Endothelial cell of umbilical vein (primary cell): ENCODE measurements at regions not wholly inside any gene's neighbourhood (a gene's known extent, or its start where the extent isn't known, plus 50 kb on each side); places are given as distances from the start of the nearest gene placed in this dataset.

Source experiments
- BruUV-seq: library from RNA; stranded (reverse); fragments of 400-500 nt; replicated peaks from 2 replicates; lab custom pipeline; 2021; lab: Mats Ljungman, UMichigan
- CTCF ChIA-PET: fragments of 300-600, 350-600 bp; sonication (Branson Sonifier 250); formaldehyde crosslinking; loops from one replicate; lab custom pipeline; 2021; ENCODE audit warnings: antibody characterized with exemption, inconsistent platforms; lab: Charles Lee
- POLR2A ChIA-PET: fragments of 300-600, 350-600 bp; sonication (Branson Sonifier 250); formaldehyde crosslinking; loops from one replicate; lab custom pipeline; 2021; ENCODE audit warnings: antibody characterized with exemption, inconsistent platforms; lab: Charles Lee
- DNase-seq: peaks from one replicate; pipeline ENCODE4 v3.0.0-alpha.2; 2011; ENCODE audit warnings: low read depth, low spot score
- FAIRE-seq: peaks from 2 replicates; lab custom pipeline; 2011; peaks lifted over from hg19 to GRCh38; lab: Jason Lieb, UNC
- H2AFZ ChIP-seq: 2 replicates; pipeline ENCODE4 v1.6.0; 2012; ENCODE audit warnings: low read depth, low read length, control low read depth, inconsistent platforms
- H3K27ac ChIP-seq: 2 replicates; pipeline ENCODE4 v1.5.1; 2011; ENCODE audit warnings: low read depth, mild to moderate bottlenecking, control low read depth, low read length, moderate library complexity; ENCODE audit not compliant: insufficient read depth
- H3K27me3 ChIP-seq, 2 experiments: 2 replicates each; pipeline versions ENCODE4 v1.6.0 to v1.6.1; 2011; ENCODE audit warnings: low read length in 2 of 2, mixed read lengths in 1 of 2; ENCODE audit not compliant: control insufficient read depth in 2 of 2, insufficient read depth in 2 of 2
- H3K36me3 ChIP-seq, 2 experiments: 2 replicates in 1 of 2; 3 replicates in 1 of 2; pipeline ENCODE4 v1.5.1; 2011; ENCODE audit warnings: low read length in 2 of 2, mild to moderate bottlenecking in 1 of 2, moderate library complexity in 1 of 2; ENCODE audit not compliant: control insufficient read depth in 2 of 2, insufficient read depth in 2 of 2; ENCODE audit errors: extremely low read depth in 1 of 2
- H3K4me1 ChIP-seq: 3 replicates; pipeline ENCODE4 v1.5.1; 2011; ENCODE audit warnings: mild to moderate bottlenecking, low read length; ENCODE audit not compliant: control insufficient read depth, insufficient read depth; ENCODE audit errors: extremely low read depth
- H3K4me2 ChIP-seq: 2 replicates; pipeline ENCODE4 v1.6.1; 2011; ENCODE audit warnings: low read length, control low read depth, mixed read lengths; ENCODE audit not compliant: insufficient read depth
- H3K4me3 ChIP-seq, 3 experiments: fragments of 200-600 bp in 1 of 3; sonication (generic), shearing (Covaris generic) in 1 of 3; replicated peaks in 1 of 3; 2 replicates each; pipeline ENCODE4 v1.5.1; 2011 to 2016; ENCODE audit warnings: control low read depth in 3 of 3, low read length in 3 of 3, mild to moderate bottlenecking in 2 of 3, inconsistent platforms in 1 of 3, low read depth in 1 of 3, moderate library complexity in 1 of 3; ENCODE audit not compliant: insufficient read depth in 1 of 3
- H3K79me2 ChIP-seq: 2 replicates; pipeline ENCODE4 v1.6.0; 2012; ENCODE audit warnings: low read length, inconsistent platforms; ENCODE audit not compliant: control insufficient read depth, insufficient read depth
- H3K9ac ChIP-seq: replicated peaks from 2 replicates; pipeline ENCODE3; 2011; ENCODE audit warnings: low read length, control low read depth; ENCODE audit not compliant: insufficient read depth; ENCODE audit errors: extremely low read depth
- H3K9me1 ChIP-seq: replicated peaks from 3 replicates; pipeline ENCODE4 v1.6.0; 2011; ENCODE audit warnings: mild to moderate bottlenecking, low read length; ENCODE audit not compliant: control insufficient read depth, insufficient read depth; ENCODE audit errors: extremely low read depth
- H3K9me3 ChIP-seq: replicated peaks from 2 replicates; pipeline ENCODE4 v1.5.1; 2012; ENCODE audit warnings: low read length, inconsistent platforms; ENCODE audit not compliant: control insufficient read depth, insufficient read depth
- H4K20me1 ChIP-seq: replicated peaks from 2 replicates; pipeline ENCODE3; 2011; ENCODE audit warnings: mild to moderate bottlenecking, low read length; ENCODE audit not compliant: control insufficient read depth, insufficient read depth; ENCODE audit errors: extremely low read depth
- EZH2 ChIP-seq: IDR thresholded peaks from 2 replicates; pipeline ENCODE4 v1.6.1; 2012; ENCODE audit warnings: borderline replicate concordance, low read depth, mild to moderate bottlenecking, moderate library complexity, low read length, inconsistent platforms; ENCODE audit not compliant: severe bottlenecking
- FOS ChIP-seq: IDR thresholded peaks from 2 replicates; pipeline ENCODE4 v1.6.1; 2011; ENCODE audit warnings: mild to moderate bottlenecking, low read length, moderate library complexity, borderline replicate concordance; ENCODE audit not compliant: insufficient read depth
- GATA2 ChIP-seq: IDR thresholded peaks from 2 replicates; pipeline ENCODE4 v1.7.0; 2011; ENCODE audit warnings: low read depth, mild to moderate bottlenecking, moderate library complexity, mixed read lengths, low read length; ENCODE audit not compliant: insufficient read length, insufficient read depth
- JUN ChIP-seq: IDR thresholded peaks from 2 replicates; pipeline ENCODE4 v1.6.1; 2011; ENCODE audit warnings: borderline replicate concordance, low read depth; ENCODE audit not compliant: insufficient read length, insufficient read depth
- MYC ChIP-seq: IDR thresholded peaks from one replicate; pipeline ENCODE4 v1.6.1; 2011; ENCODE audit warnings: mild to moderate bottlenecking, low read depth, low read length
- POLR2A ChIP-seq: IDR thresholded peaks from 2 replicates; pipeline ENCODE4 v1.6.1; 2012; ENCODE audit warnings: low read depth, mild to moderate bottlenecking, control low read depth, low read length
- POLR2AphosphoS5 ChIP-seq: IDR thresholded peaks from 2 replicates; pipeline ENCODE4 v1.6.1; 2012; ENCODE audit warnings: low read depth, mild to moderate bottlenecking, control low read depth, low read length, moderate library complexity; ENCODE audit not compliant: insufficient read depth
- dilution Hi-C: fragments of 300-500 bp; cut with MboI; formaldehyde crosslinking; loops from one replicate; pipeline ENCODE4 v1.15.0; 2019; ENCODE audit warnings: low sequenced_read_pairs; ENCODE audit not compliant: extremely low pct_ligation_motif_present
- intact Hi-C: fragments of 100-400 bp; cut with micrococcal nuclease; formaldehyde crosslinking; loops from one replicate; pipeline ENCODE4 v1.10.0; 2022
- TF ChIP-seq, protein P1 (sequence below), 2 donors: IDR thresholded peaks; 1 replicate in 1 of 2; 2 replicates in 1 of 2; pipeline ENCODE4 v1.5.1; 2011; ENCODE audit warnings: low read length in 2 of 2, mild to moderate bottlenecking in 2 of 2, moderate library complexity in 2 of 2, control low read depth in 1 of 2, inconsistent platforms in 1 of 2, low read depth in 1 of 2; ENCODE audit not compliant: insufficient read depth in 1 of 2; ENCODE audit errors: extremely low read depth in 1 of 2
- TF ChIP-seq, protein P2 (sequence below): IDR thresholded peaks from 2 replicates; pipeline ENCODE4 v1.6.1; 2011; ENCODE audit not compliant: insufficient read depth, insufficient read length

DNA sequence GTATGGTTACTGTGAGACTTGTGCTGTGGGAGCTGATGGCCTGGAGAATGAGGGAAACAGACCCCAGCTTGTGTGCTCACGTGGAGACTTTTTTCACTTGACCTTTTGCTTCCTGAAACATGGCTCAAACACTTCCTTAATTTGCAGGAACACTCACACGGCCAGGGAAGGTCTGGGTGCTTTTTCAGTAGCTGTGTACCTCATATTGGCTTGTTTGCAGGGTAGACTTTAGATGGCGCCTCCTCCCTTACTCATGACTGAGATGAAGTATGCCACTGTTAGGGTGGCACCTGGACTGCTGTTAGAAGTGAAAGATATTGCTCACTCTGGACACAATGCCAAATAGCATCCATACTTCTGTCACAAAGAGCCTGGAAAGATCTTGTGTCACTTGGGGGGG lies 75.7 kb upstream of the WDR1 start:
- Histone ChIP-seq H3K79me2 (no peaks in the 10 kb centered on the region), H3K27me3 (no peaks in the 10 kb centered on the region), H4K20me1 (no peaks in the 10 kb centered on the region), H3K27ac (no peak overlapping the region), H3K4me2 (no peak overlapping the region), H3K36me3 (no peaks in the 10 kb centered on the region), H2AFZ (no peak overlapping the region), H3K9me3 (no peaks in the 10 kb centered on the region), H3K4me1 (no peaks in the 10 kb centered on the region), H3K9ac (no peak overlapping the region), H3K9me1 (no peaks in the 10 kb centered on the region), H3K4me3 (no peak overlapping the region)
- ChIA-PET POLR2A (interaction anchor here (0.6 kb wide), 1 partner anchor 503 kb away, joined by 7 read pairs; no protein-coding TSS in a partner anchor), CTCF (interaction anchor here (1.5 to 1.9 kb wide), 4 partner anchors 24 to 346 kb away, joined by 3 to 10 read pairs (median 4); no protein-coding TSS in a partner anchor)
- intact Hi-C loops (no loop called here), dilution Hi-C loops (no loop called here)
- no TSS peak for BruUV-seq
- TF ChIP-seq GATA2 (no peak), POLR2A (no peak), POLR2AphosphoS5 (no peak), EZH2 (no peak), FOS (no peak), JUN (no peak), MYC (no peak)
- TF ChIP-seq, protein P1, sequence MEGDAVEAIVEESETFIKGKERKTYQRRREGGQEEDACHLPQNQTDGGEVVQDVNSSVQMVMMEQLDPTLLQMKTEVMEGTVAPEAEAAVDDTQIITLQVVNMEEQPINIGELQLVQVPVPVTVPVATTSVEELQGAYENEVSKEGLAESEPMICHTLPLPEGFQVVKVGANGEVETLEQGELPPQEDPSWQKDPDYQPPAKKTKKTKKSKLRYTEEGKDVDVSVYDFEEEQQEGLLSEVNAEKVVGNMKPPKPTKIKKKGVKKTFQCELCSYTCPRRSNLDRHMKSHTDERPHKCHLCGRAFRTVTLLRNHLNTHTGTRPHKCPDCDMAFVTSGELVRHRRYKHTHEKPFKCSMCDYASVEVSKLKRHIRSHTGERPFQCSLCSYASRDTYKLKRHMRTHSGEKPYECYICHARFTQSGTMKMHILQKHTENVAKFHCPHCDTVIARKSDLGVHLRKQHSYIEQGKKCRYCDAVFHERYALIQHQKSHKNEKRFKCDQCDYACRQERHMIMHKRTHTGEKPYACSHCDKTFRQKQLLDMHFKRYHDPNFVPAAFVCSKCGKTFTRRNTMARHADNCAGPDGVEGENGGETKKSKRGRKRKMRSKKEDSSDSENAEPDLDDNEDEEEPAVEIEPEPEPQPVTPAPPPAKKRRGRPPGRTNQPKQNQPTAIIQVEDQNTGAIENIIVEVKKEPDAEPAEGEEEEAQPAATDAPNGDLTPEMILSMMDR (IDR thresholded peaks at IDR 0.05; ENCODE audit: extremely low read depth in 1 of 2, insufficient read depth in 1 of 2, low read depth in 1 of 2, low read length in 2 of 2): no peak
- TF ChIP-seq, protein P2, sequence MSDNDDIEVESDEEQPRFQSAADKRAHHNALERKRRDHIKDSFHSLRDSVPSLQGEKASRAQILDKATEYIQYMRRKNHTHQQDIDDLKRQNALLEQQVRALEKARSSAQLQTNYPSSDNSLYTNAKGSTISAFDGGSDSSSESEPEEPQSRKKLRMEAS: no peak
- DNase-seq (no peak), FAIRE-seq (no peak)
